ENCODE measurements at regions not wholly inside any gene's neighbourhood (a gene's known extent, or its start where the extent isn't known, plus 50 kb on each side); places are given as distances from the start of the nearest gene placed in this dataset.
"Not testable (repeated sequence)": the region's sequence is repeated elsewhere in the genome, so short reads cannot be mapped to it uniquely, and the experiment has no call there.

DNA sequence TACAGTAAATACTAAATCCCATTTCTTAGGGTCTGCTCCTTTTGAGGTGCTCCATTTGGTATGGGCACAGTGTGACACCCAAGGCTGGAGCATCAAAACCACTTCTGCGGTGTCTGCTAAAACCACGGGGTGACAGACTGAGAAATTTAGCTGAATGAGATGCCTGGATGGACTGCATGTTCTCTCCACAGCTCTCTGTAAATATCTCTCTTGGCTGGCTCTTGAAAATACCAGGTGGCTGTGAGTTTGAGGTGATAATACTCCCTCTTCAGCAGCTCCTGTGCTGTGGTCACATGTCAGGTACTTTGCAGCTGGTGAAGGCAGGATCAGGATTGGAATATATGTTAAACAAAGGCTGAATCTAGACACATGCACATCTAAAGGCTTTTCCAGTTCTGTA, 93.7 kb upstream of the SIMC1 start:
- Histone ChIP-seq H3K4me1 (no peaks in the 10 kb centered on the region), H3K4me3 (no peak overlapping the region), H3K27me3 (peaks cover 0 to 6% of the 10 kb centered on the region in 2 donors), H3K27ac (no peak overlapping the region), H3K36me3 (no peaks in the 10 kb centered on the region), H3K9me3 (peaks cover 0 to 2% of the 10 kb centered on the region in 2 donors)
- DNase-seq (no peak), ATAC-seq (no peak)
- intact Hi-C loops (cut with DNase I) = no loop called here
- TF ChIP-seq, protein P1, sequence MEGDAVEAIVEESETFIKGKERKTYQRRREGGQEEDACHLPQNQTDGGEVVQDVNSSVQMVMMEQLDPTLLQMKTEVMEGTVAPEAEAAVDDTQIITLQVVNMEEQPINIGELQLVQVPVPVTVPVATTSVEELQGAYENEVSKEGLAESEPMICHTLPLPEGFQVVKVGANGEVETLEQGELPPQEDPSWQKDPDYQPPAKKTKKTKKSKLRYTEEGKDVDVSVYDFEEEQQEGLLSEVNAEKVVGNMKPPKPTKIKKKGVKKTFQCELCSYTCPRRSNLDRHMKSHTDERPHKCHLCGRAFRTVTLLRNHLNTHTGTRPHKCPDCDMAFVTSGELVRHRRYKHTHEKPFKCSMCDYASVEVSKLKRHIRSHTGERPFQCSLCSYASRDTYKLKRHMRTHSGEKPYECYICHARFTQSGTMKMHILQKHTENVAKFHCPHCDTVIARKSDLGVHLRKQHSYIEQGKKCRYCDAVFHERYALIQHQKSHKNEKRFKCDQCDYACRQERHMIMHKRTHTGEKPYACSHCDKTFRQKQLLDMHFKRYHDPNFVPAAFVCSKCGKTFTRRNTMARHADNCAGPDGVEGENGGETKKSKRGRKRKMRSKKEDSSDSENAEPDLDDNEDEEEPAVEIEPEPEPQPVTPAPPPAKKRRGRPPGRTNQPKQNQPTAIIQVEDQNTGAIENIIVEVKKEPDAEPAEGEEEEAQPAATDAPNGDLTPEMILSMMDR (IDR thresholded peaks at IDR 0.05) = no peak

DNA sequence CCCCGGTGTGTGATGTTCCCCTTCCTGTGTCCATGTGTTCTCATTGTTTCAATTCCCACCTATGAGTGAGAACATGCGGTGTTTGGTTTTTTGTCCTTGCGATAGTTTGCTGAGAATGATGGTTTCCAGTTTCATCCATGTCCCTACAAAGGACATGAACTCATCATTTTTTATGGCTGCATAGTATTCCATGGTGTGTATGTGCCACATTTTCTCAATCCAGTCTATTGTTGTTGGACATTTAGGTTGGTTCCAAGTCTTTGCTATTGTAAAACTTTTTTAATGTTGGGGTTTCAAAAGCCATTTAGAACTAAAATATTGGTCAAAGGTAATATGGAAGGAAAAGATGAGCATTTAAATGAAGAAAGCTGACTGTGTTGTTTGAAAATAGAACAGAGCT, 88.3 kb upstream of the SIMC1 start:
- H3K9me3 ChIP-seq; intact Hi-C loops (cut with DNase I); H3K36me3 ChIP-seq; H3K4me3 ChIP-seq; ATAC-seq; H3K27ac ChIP-seq; DNase-seq; H3K27me3 ChIP-seq; H3K4me1 ChIP-seq: not testable (repeated sequence)

DNA sequence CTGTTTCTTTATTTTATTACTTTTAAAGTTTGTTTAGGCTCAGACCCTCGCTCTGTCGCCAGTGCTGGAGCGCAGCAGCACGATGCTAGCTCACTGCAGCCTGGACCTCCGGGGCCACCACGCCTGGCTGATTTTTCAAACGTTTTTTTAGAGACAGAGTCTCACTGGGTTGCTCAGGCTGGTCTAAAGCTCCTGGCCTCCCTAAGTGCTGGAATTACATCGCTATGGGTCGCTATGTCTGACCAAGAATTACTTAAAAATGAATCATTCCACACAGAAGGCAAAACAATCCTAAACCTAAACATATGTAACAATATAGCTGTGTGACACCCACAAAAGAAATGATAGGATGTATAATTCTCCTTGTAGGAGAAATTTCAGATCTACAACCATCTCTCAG, 86.9 kb upstream of the SIMC1 start:
- intact Hi-C loops (cut with DNase I) = no loop called here
- ATAC-seq (no peak), DNase-seq (no peak)
- no peak overlapping the region for H3K4me3 ChIP-seq
- no peaks in the 10 kb centered on the region for H3K4me1 ChIP-seq
- TF ChIP-seq, protein P1 (IDR thresholded peaks at IDR 0.05) = no peak
- H3K36me3 ChIP-seq = no peaks in the 10 kb centered on the region
- H3K9me3 ChIP-seq = no peaks in the 10 kb centered on the region
- H3K27ac ChIP-seq = no peak overlapping the region
- H3K27me3 ChIP-seq = no peaks in the 10 kb centered on the region

DNA sequence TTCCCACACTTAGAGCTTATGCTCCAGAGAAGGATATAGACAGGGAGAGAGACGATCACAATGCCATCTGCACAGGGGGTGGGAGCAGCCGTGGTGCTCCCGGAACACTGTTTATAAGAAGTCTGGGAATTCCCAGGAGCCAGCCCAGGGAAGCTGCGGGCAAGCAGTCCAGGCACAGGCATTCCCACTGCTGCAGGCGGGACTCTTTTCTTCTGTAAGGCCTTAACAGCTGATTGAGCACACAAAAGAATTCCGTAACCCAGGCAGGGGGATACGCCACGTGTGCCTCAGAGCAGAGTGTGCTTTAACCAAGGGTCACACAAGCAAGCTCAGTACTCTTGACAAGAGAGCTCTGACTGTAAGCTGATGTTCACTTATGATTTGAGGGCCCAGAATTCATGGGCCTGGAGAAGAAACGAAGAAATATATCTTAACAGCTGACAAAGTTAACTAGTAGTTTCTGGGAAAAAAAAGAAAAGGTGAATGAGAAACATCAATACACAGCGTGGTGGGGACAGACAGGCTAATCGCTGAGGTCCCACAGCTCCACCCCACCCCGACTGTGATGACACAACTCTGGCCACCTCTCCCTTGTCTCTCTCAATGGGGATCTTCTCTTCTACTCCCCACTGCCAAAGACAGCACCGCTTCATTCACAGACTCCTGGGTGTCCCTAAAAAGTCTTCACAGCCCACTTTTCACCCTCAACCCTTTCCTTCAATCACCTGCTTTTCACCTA, 85.9 kb upstream of the SIMC1 start:
- Histone ChIP-seq H3K27me3 (no peaks in the 10 kb centered on the region), H3K4me1 (no peaks in the 10 kb centered on the region), H3K36me3 (no peaks in the 10 kb centered on the region), H3K27ac (no peak overlapping the region), H3K4me3 (no peak overlapping the region), H3K9me3 (no peaks in the 10 kb centered on the region)
- ATAC-seq (no peak), DNase-seq (no peak)
- intact Hi-C loops (cut with DNase I) = no loop called here
- TF ChIP-seq, protein P1 (IDR thresholded peaks at IDR 0.05) = no peak

DNA sequence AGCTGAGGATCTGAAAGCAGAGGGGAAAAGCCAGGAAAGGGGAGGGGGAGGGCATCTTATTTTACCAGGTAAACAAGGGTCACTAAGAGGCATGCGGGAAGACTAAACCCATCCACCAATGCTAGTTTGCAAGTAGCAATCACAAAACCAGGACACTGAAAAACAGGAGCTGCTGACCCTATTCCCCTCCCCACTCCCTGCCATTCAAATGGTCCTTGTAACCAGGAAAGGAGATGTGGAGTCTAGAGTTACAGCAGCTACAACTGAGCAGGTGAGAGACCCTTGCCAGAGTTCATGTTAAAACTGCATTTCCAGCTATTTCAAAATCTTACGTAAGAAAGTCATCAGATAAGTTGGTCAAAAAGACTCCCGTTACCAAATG, 85.3 kb upstream of the SIMC1 start:
- H3K27me3 ChIP-seq = no peaks in the 10 kb centered on the region
- H3K4me3 ChIP-seq = no peak overlapping the region
- no peaks in the 10 kb centered on the region for H3K36me3 ChIP-seq
- DNase-seq (no peak), ATAC-seq (no peak)
- intact Hi-C loops (cut with DNase I) = no loop called here
- TF ChIP-seq, protein P1 (IDR thresholded peaks at IDR 0.05) = no peak
- no peaks in the 10 kb centered on the region for H3K9me3 ChIP-seq
- no peak overlapping the region for H3K27ac ChIP-seq
- no peaks in the 10 kb centered on the region for H3K4me1 ChIP-seq

DNA sequence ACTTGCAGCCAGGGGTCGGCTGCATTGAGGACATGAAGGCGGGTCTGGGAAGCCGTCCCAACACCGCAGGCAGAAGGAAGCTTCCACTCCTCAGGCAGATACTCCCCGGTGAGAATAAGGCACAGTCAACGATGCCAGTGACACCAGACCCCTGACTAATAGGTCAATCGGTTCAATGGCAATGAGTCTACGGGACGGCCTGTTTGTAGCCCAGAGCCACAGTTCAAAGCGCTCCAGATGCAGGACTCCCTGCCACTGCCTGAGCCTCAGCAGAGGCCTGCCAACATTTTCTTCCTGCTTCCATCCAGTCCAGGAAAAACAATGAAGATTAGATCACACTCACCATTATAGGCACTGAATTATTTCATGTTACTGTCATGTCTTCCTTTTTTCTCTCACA, 84.5 kb upstream of the SIMC1 start:
- no peaks in the 10 kb centered on the region for H3K36me3 ChIP-seq
- H3K4me1 ChIP-seq = no peaks in the 10 kb centered on the region
- no peak overlapping the region for H3K4me3 ChIP-seq
- DNase-seq (no peak), ATAC-seq (no peak)
- H3K27me3 ChIP-seq = no peaks in the 10 kb centered on the region
- no peak overlapping the region for H3K27ac ChIP-seq
- H3K9me3 ChIP-seq = no peaks in the 10 kb centered on the region
- intact Hi-C loops (cut with DNase I) = no loop called here
- TF ChIP-seq, protein P1 (IDR thresholded peaks at IDR 0.05) = no peak
